ENCODE measurements at regions not wholly inside any gene's neighbourhood (a gene's known extent, or its start where the extent isn't known, plus 50 kb on each side); places are given as distances from the start of the nearest gene placed in this dataset.

DNA sequence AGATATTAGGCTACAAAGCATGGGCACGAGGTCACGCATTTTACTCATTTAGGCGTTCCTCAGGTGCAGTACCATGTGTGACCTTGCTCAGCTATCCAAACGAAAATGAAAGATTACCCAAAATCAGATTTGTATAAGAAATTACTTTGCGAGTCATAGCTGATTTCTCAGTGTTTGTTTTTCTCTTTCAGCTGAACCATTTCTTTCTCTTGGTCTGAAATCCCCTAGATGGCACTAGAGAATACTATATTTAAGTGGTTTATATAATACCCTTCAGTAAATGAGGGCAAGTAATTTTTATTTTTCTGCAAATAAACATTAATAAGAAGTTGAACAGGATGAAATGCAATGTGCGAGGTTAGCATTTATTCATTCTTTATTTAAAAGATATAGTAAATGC is 496.6 kb downstream of the STIM2 start:
- DNase-seq (ENCODE audit: low read depth) = no peak
- TF ChIP-seq, protein P1, sequence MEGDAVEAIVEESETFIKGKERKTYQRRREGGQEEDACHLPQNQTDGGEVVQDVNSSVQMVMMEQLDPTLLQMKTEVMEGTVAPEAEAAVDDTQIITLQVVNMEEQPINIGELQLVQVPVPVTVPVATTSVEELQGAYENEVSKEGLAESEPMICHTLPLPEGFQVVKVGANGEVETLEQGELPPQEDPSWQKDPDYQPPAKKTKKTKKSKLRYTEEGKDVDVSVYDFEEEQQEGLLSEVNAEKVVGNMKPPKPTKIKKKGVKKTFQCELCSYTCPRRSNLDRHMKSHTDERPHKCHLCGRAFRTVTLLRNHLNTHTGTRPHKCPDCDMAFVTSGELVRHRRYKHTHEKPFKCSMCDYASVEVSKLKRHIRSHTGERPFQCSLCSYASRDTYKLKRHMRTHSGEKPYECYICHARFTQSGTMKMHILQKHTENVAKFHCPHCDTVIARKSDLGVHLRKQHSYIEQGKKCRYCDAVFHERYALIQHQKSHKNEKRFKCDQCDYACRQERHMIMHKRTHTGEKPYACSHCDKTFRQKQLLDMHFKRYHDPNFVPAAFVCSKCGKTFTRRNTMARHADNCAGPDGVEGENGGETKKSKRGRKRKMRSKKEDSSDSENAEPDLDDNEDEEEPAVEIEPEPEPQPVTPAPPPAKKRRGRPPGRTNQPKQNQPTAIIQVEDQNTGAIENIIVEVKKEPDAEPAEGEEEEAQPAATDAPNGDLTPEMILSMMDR (IDR thresholded peaks at IDR 0.05; ENCODE audit: control insufficient read depth, extremely low read depth, insufficient read depth) = peak; percentile 56
- no peak overlapping the region for H3K4me3 ChIP-seq (ENCODE audit: low read depth, low read length)

DNA sequence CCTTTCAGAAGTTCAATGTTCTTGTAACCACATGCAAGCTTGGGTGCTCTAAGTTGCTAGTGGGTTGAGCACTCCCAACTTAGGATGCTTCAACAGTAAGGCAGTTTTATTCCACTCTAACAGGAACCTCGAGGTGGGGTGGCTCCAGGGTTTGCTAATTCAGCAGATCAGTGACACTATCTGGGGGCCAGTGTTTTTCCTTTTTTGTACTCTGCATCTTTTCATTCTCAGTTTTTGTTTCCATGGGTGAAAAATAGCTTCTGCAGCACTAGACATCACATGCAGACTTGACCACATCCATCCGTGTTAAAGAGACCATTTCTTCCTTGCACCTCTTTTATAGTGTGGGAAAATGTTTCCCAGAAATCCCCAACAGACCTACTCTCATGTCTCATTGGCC is 497.6 kb downstream of the STIM2 start:
- TF ChIP-seq, protein P1 (IDR thresholded peaks at IDR 0.05; ENCODE audit: control insufficient read depth, extremely low read depth, insufficient read depth) = no peak
- DNase-seq (ENCODE audit: low read depth) = no peak
- no peak overlapping the region for H3K4me3 ChIP-seq (ENCODE audit: low read depth, low read length)

DNA sequence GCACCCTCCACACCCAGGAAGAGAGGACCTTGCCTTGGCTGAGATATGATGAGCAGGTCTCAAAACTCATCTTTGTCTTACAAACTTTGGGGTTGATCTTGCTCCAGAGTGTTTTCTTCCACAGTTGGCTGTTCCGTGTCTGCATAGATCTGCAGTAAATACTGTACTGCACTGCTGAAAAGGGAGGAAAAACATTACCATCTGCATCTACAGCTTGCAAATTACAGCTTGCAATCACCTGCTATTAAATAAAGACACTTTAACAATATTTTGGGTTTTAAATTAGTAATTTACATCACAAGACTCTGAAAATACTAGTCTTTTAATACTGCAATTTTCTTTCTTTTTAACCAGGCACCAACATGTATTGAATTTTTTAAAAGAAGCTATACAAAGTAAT is 499.5 kb downstream of the STIM2 start:
- TF ChIP-seq, protein P1 (IDR thresholded peaks at IDR 0.05; ENCODE audit: control insufficient read depth, extremely low read depth, insufficient read depth) = no peak
- H3K4me3 ChIP-seq (ENCODE audit: low read depth, low read length) = no peak overlapping the region
- DNase-seq (ENCODE audit: low read depth) = no peak

DNA sequence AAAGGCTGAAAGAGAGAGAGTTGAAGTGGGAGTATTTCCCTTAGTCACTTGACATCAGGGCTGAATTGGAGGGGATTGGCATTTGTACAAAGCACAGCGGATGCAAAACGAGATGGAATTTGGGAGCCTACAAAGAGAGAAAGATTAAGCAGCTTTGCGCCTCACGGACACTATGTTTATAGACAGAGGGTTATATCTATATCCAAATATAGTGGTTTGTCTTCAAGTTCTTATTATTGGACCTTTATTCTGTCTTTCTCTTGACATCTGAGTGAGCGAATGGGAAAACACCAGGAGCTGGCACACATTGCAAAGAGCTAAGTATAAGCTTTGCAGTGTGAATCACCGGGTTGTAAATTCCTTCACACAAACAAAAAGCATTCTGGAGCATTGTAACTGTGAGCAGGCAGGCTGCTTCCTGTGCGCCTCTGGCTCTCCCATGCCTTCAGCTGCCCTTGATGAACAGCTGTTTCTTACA is 500.2 kb downstream of the STIM2 start:
- TF ChIP-seq, protein P1 (IDR thresholded peaks at IDR 0.05; ENCODE audit: control insufficient read depth, extremely low read depth, insufficient read depth) = no peak
- no peak for DNase-seq (ENCODE audit: low read depth)
- no peak overlapping the region for H3K4me3 ChIP-seq (ENCODE audit: low read depth, low read length)

DNA sequence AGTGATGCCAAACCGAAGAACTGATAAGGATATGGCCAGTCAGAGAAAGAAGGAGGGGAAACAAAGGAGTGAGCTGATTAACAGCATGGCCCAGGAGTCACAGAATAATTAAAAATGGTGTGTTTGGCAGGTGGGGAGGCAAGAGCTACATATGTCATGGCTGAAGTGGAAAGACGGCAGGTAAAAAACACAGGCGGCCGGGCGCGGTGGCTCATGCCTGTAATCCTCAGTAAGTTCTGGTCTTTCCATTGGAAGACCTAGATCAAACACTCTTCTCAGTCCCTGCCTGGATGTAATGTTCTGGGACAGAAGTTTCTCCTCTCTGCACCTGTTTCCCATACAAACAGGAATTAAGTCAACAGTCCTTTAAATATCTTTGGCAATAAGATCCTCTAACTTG is 503.9 kb downstream of the STIM2 start:
- TF ChIP-seq, protein P1 (IDR thresholded peaks at IDR 0.05; ENCODE audit: control insufficient read depth, extremely low read depth, insufficient read depth) = no peak
- DNase-seq (ENCODE audit: low read depth) = no peak
- no peak overlapping the region for H3K4me3 ChIP-seq (ENCODE audit: low read depth, low read length)

DNA sequence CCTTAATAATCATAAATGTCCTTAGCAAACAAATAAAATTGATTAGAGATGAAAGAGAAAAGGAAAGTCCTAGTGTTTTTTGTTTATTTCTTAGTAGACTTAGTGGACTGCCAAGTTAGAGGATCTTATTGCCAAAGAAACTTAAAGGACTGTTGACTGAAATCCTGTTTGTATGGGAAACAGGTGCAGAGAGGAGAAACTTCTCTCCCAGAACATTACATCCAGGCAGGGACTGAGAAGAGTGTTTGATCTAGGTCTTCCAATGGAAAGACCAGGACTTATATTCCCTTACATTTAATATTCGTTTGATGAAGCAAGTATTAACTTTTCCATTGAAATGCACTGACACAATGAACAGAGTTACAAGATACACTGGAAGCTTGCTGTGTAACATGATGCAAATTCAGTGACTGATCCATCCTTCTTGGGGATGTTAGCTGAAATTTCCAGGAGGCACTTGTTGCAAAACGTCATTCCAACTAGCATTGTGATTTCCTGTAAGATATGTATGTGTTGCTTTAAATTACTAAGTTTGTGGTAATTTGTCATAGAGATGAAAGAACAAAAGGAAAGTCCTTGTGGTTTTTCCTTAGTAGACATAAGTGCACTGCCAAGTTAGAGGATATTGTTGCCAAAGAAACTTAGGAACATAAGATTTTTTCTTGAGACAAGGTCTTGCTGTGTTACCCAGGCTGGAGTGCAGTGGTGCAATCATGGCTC is 505.6 kb downstream of the STIM2 start:
- TF ChIP-seq, protein P1 (IDR thresholded peaks at IDR 0.05; ENCODE audit: control insufficient read depth, extremely low read depth, insufficient read depth) = no peak
- no peak overlapping the region for H3K4me3 ChIP-seq (ENCODE audit: low read depth, low read length)

DNA sequence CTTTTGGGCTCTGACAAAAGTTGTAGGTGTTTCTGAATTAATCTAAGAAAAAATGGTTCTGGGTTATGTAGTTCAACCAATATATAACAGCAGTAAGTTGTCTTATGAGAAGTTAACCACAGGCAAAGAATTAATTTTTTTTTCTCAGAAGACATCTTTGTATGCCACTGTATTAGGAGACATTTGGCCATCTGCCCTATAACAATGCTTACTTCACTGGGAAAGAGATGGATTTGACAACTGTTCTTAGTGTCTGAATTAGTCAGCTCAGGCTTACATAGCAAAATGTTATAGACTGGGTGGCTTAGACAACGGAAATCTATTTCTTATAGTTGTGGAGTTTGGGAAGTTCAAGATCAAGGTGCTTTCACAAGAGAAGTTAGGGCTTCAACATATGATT is 508.1 kb downstream of the STIM2 start:
- TF ChIP-seq, protein P1 (IDR thresholded peaks at IDR 0.05; ENCODE audit: control insufficient read depth, extremely low read depth, insufficient read depth) = no peak
- no peak overlapping the region for H3K4me3 ChIP-seq (ENCODE audit: low read depth, low read length)
- DNase-seq (ENCODE audit: low read depth) = no peak

More for the DNA sequence above, 505.6 kb downstream of the STIM2 start:
- no peak for DNase-seq (ENCODE audit: low read depth)

Measured in LNCaP clone FGC (cell line).